Anterior cingulate cortex (tissue), 58 donors: ENCODE measurements at regions not wholly inside any gene's neighbourhood (a gene's known extent, or its start where the extent isn't known, plus 50 kb on each side); places are given as distances from the start of the nearest gene placed in this dataset.

ENCODE experiments used
- DNase-seq, 58 donors: peaks; one replicate each; lab custom pipeline; 2025; lab: John Stamatoyannopoulos, UW

DNA sequence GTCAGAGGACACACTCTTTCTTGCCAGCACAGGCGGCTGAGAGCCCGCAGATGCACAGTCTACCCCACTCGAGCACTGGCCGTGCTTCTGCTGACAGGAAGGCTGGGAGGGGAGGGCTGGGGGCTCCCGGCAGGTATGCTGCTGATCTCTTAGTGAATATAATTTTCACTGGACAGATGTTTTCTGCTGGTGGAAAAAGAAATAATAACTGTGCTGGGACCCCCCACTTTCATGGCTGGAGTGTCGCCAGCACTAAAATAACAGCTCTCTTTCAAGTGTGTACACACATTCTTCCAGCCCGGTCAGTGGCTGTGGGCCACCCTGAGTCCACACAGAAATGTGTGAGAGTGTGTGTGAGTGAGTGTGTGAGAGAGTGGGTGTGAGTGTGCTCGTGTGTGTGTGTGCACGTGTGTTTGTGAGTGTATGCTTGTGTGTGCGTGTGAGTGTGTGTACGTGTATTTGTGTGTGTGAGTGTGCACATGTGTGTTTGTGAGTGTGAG, 167.7 kb upstream of the USP24 start:
- no peak for DNase-seq

DNA sequence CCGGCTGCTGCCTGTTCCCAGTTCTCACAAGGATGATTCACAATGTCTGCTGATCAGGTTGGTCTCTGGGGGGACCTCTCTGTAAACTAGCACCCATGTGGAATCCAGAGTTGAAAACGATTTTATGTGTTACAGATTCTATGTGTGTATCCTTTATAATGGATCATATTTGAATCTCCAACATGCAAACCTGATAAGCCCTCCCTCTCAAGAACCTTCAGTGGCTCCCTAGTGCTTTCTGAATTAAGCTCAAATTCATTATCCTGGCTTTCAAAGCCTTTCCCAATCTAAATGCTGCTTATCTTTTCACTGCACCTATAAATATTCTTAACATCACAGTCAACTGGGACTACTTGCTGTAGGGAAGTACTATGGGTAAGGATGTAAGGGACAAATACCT, 166.8 kb upstream of the USP24 start:
- no peak for DNase-seq

DNA sequence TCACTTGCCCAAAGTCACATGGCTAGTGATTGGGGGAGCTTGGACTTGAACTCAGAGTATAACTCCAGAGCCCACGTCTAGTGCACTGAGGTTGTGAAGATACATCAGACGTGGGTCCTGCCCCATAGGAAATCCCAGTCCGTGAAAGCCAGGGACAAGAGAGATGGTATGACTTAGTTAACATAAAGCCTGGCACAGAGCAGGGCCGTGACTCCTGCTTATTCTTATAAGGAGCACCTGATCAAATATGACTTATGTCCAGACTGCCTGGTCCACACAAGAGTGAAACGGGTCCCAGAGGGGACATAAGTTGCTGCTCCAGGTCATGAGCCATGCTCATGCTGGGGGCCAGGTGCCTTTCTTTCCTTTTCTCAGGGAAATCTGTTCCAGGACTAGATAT, 166.3 kb upstream of the USP24 start:
- no peak for DNase-seq

DNA sequence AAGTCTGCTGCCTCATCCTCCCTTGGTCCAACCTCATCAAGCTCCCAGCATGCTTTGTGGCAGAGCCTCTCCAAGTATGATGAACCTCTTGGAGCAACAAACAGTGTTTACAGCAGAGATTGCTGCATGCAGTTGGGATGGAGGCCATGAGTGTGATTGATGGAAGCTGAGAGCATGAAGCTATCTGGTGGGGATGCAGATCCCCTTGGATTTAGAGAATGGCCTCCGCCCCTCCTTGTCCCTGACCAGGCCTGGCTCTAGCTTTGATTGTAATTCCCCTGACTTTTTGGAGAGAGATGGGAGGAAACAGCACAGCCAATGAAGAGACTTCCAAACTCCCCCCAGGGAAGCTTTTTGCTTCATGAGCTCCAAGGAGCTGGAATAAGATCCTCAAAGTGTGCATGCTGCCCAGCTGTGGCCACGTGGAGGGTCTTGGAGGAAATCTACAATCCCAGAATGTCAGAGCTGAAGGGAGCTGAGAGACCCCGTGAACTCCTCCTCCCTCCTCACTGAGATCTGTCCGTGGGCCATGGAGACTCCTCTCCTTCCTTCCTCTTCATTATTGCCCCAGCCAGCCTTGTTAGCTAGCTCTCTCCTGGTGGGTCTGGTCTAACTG, 165.3 kb upstream of the USP24 start:
- no peak for DNase-seq

DNA sequence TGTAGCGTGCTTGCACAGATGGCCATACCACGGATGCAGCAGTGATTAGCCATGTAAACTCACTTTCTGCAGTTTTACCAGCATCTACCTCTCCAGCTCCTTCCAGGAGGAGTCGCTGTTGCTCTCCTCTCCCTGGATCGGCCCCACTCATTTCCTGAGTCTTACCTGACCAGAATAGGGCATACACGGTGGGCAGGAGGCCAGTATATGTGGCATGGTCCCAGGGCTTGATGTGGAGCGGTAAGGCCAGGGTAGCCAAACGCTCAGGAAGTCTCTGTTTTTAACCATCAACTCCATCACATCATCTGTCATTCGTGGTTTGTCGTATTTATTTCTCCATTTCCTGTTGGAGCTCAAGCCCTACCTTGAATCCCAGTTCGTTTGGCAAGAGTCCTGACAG, 163.4 kb upstream of the USP24 start:
- peak in 2 of 58 donors; percentile 6 to 7 for DNase-seq

DNA sequence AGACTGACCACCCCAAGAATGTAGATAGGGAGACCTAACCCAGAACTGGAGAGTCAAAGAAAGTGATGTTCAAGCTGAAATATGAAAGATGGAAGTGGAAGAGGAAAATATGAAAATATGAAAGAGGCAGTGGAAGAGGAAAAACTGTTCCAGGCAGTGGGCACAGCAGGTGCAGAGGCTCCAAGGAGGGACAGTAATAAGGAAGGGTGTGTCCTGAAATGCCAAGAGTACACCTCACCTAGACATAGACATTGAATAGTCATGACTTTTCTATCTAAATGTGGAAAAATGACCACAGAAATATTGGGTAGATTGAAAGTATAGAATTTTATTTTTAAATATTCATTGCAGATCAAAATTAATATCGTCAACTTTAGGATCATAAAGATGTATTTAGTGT, 161.7 kb upstream of the USP24 start:
- no peak for DNase-seq

DNA sequence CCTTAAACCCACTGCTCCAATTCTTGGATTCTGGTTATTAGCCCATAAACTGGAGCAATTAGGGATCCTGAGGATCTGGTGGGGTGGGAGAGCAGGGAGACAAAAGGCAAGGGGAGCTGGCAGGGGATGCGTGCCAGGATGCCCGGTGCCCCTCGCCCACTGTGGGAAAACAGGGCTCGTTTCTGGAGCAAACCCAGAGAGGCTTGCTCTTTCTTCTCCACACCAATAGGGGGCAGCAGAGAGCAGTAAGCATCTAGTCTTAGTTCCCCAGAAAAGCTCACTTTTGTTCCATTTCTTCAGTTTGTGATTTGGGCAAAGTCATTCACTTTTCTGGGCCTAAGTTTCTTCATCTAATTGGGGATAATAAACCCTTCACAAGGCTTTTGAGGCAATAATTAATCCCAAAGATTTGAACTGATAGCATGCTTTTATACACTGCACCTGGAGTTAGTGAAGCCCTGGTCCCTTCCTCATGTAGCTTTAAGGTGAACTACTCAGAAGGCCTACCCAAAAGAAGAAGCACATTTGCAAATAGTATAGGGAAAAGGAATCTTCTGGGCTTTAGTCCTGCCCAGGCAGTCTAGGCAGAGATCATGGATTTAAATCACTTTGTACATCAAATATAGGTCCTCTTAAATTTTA, 160.6 kb upstream of the USP24 start:
- DNase-seq: peak in 28 of 58 donors; percentile 3 to 70 (median 42)

DNA sequence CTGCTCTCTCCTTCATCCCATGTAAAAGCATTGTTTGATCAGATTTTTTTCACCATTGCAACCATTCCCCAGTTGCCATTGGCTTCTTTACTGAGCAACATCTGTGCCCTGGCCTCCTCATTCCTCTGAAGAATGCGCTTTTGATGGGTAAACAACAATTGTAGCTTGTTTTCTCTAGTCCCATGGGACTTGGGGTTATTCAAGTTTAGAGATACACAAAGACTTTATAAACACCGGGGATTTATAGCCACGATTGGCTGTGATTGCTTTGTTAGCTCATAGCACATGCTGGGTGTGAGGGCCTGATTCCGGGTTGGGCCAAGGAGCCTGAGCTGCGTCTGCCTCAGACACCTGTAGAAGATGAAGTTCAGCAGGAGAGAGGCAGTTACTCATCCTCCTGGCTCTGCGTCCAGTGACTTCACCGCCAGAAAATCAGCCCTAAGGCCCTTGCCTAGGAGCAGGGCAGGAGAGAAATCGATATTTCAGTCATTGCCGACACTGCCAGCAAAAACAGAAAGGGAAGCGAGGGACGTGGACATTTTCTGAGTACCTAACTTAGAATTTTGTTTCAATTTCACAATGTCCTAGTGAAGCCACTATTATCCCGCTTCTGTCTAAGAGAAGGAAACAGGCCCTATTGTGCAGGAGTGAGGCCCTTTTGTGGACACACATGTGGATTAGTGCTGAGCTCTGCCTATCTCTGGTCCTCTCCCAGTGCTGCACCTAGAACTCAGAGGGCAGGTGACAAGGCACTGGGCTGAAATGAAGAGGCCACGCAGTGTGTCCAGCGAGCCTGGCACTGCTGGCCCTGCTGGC, 159.8 kb upstream of the USP24 start:
- peak in 34 of 58 donors; percentile 9 to 87 (median 45) for DNase-seq

DNA sequence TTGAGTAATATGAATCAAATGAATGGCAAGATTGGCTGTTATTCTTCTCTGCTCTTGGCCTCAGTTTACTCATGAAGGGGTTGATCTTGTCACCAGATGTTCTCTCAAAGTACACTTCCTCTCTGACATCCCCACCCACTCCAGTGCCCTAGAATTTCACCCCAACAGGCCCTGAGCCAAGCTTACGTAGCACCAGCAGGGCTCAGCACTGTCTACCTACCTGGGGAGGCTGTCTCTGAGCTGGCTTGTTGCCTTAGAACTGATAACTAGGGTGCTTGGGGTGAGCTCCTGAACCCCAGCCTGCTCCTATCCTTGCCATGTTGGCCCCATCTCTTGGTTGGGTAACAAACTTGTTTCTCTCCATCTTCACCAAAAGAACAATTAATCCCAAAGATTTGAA, 159.1 kb upstream of the USP24 start:
- peak in 3 of 58 donors; percentile 23 to 42 (median 26) for DNase-seq

DNA sequence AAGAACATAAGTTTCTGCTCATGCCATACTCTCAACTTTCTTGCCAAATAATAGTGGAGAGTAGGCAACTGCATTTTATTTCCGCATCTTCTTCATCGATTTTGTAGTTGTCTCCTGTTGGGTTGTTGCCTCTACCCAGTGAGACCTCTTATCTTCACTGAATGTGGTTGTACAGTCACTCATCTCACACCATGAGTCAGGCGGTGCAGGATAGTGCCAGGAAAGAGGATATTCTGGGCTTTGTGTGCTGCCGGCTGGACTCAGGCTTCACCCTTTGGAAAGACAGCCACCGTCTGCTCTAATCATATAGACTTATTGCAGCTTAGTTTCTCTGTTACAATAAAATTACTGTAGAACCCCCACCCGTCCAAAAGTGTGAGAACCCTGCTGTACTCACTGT, 154.3 kb upstream of the USP24 start:
- DNase-seq: no peak

DNA sequence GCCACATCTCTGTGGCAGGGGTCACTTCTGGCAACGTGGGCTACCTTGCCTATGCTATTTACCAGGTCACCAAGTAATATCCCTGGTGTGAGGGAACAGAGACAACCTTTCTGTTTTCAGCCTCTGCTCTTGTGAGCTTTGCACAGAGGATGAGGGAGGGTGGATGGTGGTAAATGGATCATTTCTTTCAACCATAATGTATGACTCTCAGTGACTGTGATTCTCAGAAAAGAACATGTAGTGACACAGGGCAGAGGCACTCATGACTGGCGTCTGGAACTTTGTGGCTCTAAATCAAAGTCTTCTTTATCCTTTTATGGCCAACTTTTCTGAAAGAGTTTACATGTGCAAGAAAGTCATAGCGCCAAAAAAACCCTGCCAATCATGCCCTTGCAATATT, 153.5 kb upstream of the USP24 start:
- DNase-seq: no peak

DNA sequence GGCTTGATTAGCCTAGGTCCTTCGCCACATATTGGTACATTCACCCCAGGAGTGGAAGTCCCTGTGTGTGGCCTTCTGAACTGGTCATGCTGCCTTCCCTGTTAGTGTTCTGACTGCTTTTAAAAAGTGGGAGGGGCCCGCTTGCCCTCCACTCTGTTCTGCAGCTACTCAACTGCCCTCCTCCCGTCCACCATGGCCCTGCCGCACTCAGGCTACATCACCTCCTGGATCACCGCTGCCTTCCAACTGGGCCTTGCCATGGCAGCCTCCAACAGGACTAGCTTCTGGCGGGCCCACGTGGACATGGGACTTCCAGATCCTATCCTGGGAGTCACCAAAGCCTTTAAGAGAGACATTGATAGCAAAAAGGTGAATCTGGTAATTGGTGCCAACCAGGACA, 152.1 kb upstream of the USP24 start:
- DNase-seq: no peak

DNA sequence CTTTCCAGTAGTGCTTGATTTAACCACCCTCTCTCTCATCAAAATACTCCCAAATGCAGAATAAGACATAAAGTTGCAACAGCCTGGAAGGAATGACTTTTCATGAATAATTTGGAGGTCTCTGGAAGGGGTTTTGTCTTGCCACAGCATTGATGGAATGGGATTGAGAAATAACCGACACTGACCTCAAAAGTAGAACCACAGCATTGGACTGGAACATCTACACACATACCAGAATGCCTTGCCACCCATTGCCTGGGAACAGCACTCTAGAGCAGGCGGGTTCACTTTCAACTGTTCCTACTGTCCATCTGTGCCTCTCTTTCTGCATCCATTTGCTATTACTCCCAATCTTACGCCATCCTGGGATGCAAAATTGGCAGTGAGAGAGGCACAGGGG, 149.1 kb upstream of the USP24 start:
- DNase-seq: no peak

DNA sequence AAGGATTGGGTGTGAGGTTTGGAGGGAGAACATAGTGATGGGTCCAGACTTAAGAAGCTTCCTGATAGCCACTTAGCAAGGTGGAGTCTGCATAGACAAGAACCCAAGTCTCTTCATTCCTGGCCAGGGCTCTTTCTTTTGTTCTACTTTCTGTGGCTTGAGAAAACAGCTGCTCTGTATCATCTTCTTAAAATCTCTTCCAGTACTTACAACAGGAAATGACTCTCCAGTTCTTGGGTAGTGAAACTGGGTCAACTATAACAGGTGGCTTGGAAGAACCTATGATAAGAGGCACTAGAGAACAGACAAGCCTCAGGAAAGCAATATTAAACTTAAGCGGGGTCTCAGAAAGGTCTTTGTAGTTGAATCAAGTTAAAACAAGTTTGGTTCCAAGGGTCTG, 148.1 kb upstream of the USP24 start:
- no peak for DNase-seq

DNA sequence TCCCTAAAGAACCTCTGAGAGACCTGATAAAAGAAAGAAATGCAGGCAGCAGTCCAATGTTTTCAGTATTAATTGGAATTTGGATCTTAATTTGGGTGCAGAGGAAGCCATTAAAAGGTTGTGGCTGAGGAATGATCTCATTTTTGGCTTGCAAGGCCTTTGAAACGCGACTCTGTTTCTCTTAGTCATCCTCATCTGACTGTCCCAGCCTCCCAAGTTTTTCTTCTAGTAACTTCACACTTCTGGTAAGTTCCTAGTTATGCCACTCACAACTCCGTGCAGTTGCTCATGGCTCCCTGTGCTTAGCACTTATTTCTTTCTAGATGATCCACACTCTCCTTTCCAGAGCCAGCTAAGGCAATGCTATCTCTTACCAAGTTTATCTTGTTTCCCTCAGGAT, 147.4 kb upstream of the USP24 start:
- DNase-seq: no peak

DNA sequence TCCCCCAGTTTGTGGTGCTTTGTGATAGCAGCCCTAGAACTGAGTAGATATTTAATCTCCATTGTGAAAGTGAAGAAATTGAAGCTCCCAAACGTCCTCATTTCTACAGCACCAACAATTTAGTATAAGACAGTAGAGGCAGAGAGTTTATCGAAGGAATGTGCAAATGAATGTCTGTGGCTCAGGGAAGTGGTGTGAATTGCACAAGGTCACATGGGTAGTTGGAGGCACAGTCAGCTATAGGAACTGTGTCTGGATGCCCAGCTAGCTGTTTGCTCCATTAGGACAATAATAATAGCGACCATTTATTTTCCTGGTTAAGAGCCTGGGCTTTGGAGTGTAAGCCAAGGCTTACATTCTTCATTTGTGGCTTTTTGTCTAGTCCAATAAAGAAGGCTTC, 144.4 kb upstream of the USP24 start:
- no peak for DNase-seq

DNA sequence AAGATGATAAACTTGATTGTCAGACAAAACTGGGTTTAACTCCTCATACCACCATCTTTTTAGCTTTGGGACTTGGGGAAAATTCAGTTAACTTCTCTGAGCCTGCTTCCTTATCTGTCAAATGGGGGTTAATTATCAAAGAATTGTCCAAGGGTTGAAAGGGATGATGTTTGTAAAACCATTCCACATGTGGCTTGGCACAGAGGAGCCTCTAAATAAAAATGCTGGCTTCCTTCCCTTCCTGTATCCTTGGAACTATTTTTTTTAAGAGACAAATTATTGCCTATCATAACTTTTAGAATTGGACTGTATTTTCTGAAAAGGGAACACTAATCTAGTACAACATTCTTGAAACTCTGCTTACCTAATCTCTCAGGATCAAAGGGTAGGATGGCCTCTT, 143.4 kb upstream of the USP24 start:
- no peak for DNase-seq

DNA sequence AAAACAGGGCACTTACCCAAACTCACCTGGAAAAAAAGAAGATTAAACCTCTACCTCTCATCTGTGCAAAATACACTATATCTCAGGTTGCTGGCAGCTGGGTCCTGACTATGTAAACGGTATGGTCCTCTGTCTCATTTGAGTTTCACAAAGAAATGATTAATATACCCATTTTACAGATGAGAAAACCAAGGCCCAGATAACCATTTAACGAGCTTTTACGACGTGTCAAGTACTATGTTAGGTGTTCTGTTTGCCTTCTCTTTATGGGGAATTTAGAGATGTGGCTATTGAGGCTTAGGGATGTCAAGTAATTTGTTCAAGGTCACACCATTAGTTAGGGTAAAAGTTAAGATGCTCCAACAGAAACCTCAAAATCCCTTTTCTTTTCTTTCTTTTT, 140.4 kb upstream of the USP24 start:
- DNase-seq: no peak

DNA sequence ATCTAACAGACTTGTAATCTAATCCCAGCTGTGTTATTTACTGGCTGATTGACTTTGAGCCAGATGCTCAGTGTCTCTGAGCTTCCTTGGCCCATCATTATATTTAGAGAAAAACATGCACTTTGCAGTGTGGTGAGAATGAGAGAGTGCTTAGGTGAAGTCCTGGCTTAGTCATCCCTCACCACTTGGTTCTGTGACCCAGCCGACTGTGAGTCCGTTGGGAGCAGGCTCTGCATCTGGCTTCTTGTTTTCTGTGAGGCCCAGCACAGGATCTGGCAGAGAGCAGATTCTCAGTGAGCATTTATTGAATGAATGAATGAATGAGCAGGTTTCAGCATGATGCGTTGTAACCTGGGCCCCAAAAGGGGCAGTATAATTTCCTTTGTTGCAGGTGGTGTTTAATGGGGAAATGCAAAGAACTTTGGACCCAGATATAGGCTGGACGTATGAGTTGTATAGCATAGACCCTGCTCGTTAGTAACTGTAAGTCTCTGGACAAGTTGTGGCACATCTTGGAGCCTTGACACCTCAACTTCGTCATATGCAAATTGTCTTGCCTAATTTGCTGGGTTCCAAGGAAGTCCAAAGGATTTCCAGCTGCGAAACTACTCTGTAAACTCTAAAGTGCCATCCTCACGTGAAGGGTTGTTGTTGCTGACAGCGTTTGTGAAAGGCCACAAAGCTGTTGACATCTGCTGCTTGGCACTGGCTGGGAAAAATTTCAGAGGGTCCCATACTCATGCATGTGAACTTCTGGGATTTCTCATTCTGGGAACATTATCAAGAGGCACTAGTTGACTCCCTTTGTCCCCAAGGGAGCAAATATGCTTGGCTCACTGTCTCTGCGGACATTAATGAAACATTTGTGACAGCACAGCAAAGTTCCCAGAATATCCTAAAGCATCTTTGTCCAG, 138.8 kb upstream of the USP24 start:
- DNase-seq: no peak

DNA sequence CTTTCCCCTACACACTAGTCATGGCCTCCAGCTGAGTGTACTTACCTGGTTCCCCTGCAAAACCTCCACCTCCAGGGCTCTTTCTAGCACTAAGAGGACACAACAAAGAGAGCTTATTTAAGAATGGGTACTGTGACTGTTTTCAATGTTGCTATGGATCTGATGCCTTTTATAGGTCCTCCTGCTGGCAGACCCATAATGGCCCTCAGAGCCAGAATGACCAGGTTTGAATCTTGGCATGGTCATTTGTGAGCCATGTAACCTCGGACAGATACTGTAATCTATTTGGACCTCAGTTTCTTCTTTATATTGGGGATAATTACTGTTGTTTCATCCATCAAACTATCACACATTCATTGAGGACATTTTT, 137.6 kb upstream of the USP24 start:
- DNase-seq: no peak
